WTC11 (cell line): ENCODE measurements at regions not wholly inside any gene's neighbourhood (a gene's known extent, or its start where the extent isn't known, plus 50 kb on each side); places are given as distances from the start of the nearest gene placed in this dataset.

Experiments used
- ATF3 ChIP-seq: sonication (generic); formaldehyde crosslinking; conservative IDR thresholded peaks from 2 replicates; pipeline ENCODE4 v1.8.1; 2022; ENCODE audit warnings: mild to moderate bottlenecking, missing genetic modification reagents
- CBFB ChIP-seq: sonication (generic); formaldehyde crosslinking; IDR thresholded peaks from 2 replicates; pipeline ENCODE4 v1.8.1; 2022; ENCODE audit warnings: mild to moderate bottlenecking, low read depth, missing genetic modification reagents
- CDX4 ChIP-seq: fragments of 250-450 bp; sonication (Bioruptor Pico); IDR thresholded peaks from 2 replicates; pipeline ENCODE4 v1.9.0; 2021; ENCODE audit warnings: moderate library complexity, mild to moderate bottlenecking, inconsistent platforms, borderline replicate concordance
- CTCF ChIP-seq: fragments of 200-600 bp; IDR thresholded peaks from 2 replicates; pipeline ENCODE4 v1.8.0; 2022; ENCODE audit warnings: antibody characterized with exemption
- ESRRA ChIP-seq: sonication (generic); formaldehyde crosslinking; IDR thresholded peaks from 2 replicates; pipeline ENCODE4 v1.8.1; 2022; ENCODE audit warnings: mild to moderate bottlenecking, missing genetic modification reagents, borderline replicate concordance
- KAT7 ChIP-seq: sonication (generic); formaldehyde crosslinking; IDR thresholded peaks from 2 replicates; pipeline ENCODE4 v1.8.1; 2023; ENCODE audit warnings: missing genetic modification reagents, mild to moderate bottlenecking, borderline replicate concordance
- MAX ChIP-seq: sonication (generic); formaldehyde crosslinking; IDR thresholded peaks from 2 replicates; pipeline ENCODE4 v1.8.0; 2022; ENCODE audit warnings: mild to moderate bottlenecking, missing genetic modification reagents
- MXD4 ChIP-seq: fragments of 250-450 bp; sonication (Bioruptor Pico); IDR thresholded peaks from 2 replicates; pipeline ENCODE4 v1.8.0; 2021; ENCODE audit warnings: mild to moderate bottlenecking, moderate library complexity, borderline replicate concordance
- NFATC4 ChIP-seq: fragments of 250-450 bp; sonication (Bioruptor Pico); IDR thresholded peaks from 2 replicates; pipeline ENCODE4 v1.9.0; 2021; ENCODE audit warnings: mild to moderate bottlenecking
- NR2C2 ChIP-seq: sonication (generic); formaldehyde crosslinking; IDR thresholded peaks from 2 replicates; pipeline ENCODE4 v1.8.0; 2022; ENCODE audit warnings: mild to moderate bottlenecking, missing genetic modification reagents
- USF2 ChIP-seq: sonication (generic); formaldehyde crosslinking; IDR thresholded peaks from 2 replicates; pipeline ENCODE4 v1.8.1; 2023; ENCODE audit warnings: mild to moderate bottlenecking, missing genetic modification reagents, moderate library complexity
- ZNF138 ChIP-seq: sonication (generic); formaldehyde crosslinking; conservative IDR thresholded peaks from 2 replicates; pipeline ENCODE4 v1.8.1; 2022; ENCODE audit warnings: mild to moderate bottlenecking, moderate library complexity, missing genetic modification reagents
- ZNF219 ChIP-seq: sonication (generic); formaldehyde crosslinking; IDR thresholded peaks from 2 replicates; pipeline ENCODE4 v1.8.0; 2023; ENCODE audit warnings: missing genetic modification reagents, mild to moderate bottlenecking, borderline replicate concordance

- no peak for TF ChIP-seq ATF3
- no peak for TF ChIP-seq ZNF138 (CRISPR knock-in tag)
- no peak for TF ChIP-seq USF2 (CRISPR knock-in tag)
- TF ChIP-seq ESRRA (CRISPR knock-in tag): no peak
- no peak for TF ChIP-seq NFATC4
- no peak for TF ChIP-seq CTCF
- no peak for TF ChIP-seq CBFB
- no peak for TF ChIP-seq MAX (CRISPR knock-in tag)
- no peak for TF ChIP-seq KAT7 (CRISPR knock-in tag)
- no peak for TF ChIP-seq CDX4 (CRISPR knock-in tag)
- TF ChIP-seq MXD4 (CRISPR knock-in tag): no peak
- TF ChIP-seq NR2C2 (CRISPR knock-in tag): no peak
- TF ChIP-seq ZNF219 (CRISPR knock-in tag): no peak
These were observed 69.6 kb upstream of the RIOK3 start for GRCh38 chr18:23383494-23383893.
